HT1080 (cell line): ENCODE measurements at regions not wholly inside any gene's neighbourhood (a gene's known extent, or its start where the extent isn't known, plus 50 kb on each side); places are given as distances from the start of the nearest gene placed in this dataset.

Experiments
- DNase-seq: peaks from one replicate; pipeline ENCODE4 v3.0.0-alpha.2; 2015; ENCODE audit warnings: low read depth

- no peak for DNase-seq
Measured at GRCh38 chr11:106212081-106212480, 134.6 kb downstream of the AASDHPPT start.

GRCh38 chr11:106216281-106216680, 138.8 kb downstream of the AASDHPPT start:
- DNase-seq = no peak

- no peak for DNase-seq
Measured at GRCh38 chr11:106217456-106217855, 140.0 kb downstream of the AASDHPPT start.

- no peak for DNase-seq
Measured at GRCh38 chr11:106218106-106218505, 140.6 kb downstream of the AASDHPPT start.

GRCh38 chr11:106222626-106223025, 145.2 kb downstream of the AASDHPPT start:
- DNase-seq = no peak

GRCh38 chr11:106224172-106224571, 146.7 kb downstream of the AASDHPPT start:
- DNase-seq = no peak

GRCh38 chr11:106228996-106229395, 151.5 kb downstream of the AASDHPPT start:
- DNase-seq = peak; percentile 81

GRCh38 chr11:106231591-106231990, 154.1 kb downstream of the AASDHPPT start:
- peak; percentile 68 for DNase-seq

- DNase-seq = no peak
Measured at GRCh38 chr11:106233191-106233590, 155.7 kb downstream of the AASDHPPT start.

- DNase-seq = no peak
Measured at GRCh38 chr11:106234794-106235193, 157.3 kb downstream of the AASDHPPT start.

GRCh38 chr11:106236295-106236694, 158.8 kb downstream of the AASDHPPT start:
- no peak for DNase-seq

GRCh38 chr11:106238704-106239360, 161.4 kb downstream of the AASDHPPT start:
- no peak for DNase-seq

- no peak for DNase-seq
Measured at GRCh38 chr11:106241601-106242257, 164.3 kb downstream of the AASDHPPT start.

- no peak for DNase-seq
Measured at GRCh38 chr11:106242718-106243415, 165.4 kb downstream of the AASDHPPT start.

- no peak for DNase-seq
Measured at GRCh38 chr11:106246495-106246894, 169.0 kb downstream of the AASDHPPT start.

- DNase-seq = no peak
Measured at GRCh38 chr11:106249617-106250239, 172.3 kb downstream of the AASDHPPT start.

GRCh38 chr11:106262852-106263251, 185.4 kb downstream of the AASDHPPT start:
- DNase-seq = no peak

GRCh38 chr11:106263527-106263926, 186.1 kb downstream of the AASDHPPT start:
- DNase-seq = no peak

- no peak for DNase-seq
Measured at GRCh38 chr11:106271086-106271485, 193.6 kb downstream of the AASDHPPT start.

GRCh38 chr11:106271686-106272085, 194.2 kb downstream of the AASDHPPT start:
- DNase-seq = peak; percentile 9

GRCh38 chr11:106275151-106275550, 197.7 kb downstream of the AASDHPPT start:
- DNase-seq = no peak

GRCh38 chr11:106276126-106276525, 198.7 kb downstream of the AASDHPPT start:
- no peak for DNase-seq
